Stimulated activated naive B cell treated with anti-CD40 and anti-IgM and Interleukin-4, amounts not matched to agents 10 μg/mL and 1 μg/mL and 100 μg/mL, for 72 hours (primary cell): ENCODE measurements at regions not wholly inside any gene's neighbourhood (a gene's known extent, or its start where the extent isn't known, plus 50 kb on each side); places are given as distances from the start of the nearest gene placed in this dataset.

Experiments
- ATAC-seq, 2 donors: fragments of 150-1000 bp; cut with Tn5 transposase; replicated peaks; 2 replicates each; pipeline ENCODE4 v1.10.0; 2021; ENCODE audit warnings: moderate library complexity in 1 of 2
- DNase-seq: peaks from one replicate; pipeline ENCODE4 v3.0.0; 2021
- H3K27ac Mint-ChIP-seq: one replicate; pipeline ENCODE4 v1.8.0; 2022; ENCODE audit warnings: mild to moderate bottlenecking, mixed read lengths
- H3K27me3 Mint-ChIP-seq, 2 donors: one replicate each; pipeline ENCODE4 v1.8.0; 2022; ENCODE audit warnings: mixed read lengths in 2 of 2
- H3K36me3 Mint-ChIP-seq, 2 donors: one replicate each; pipeline ENCODE4 v1.8.0; 2022; ENCODE audit warnings: mixed read lengths in 2 of 2, mild to moderate bottlenecking in 1 of 2
- H3K4me1 Mint-ChIP-seq, 2 donors: one replicate each; pipeline ENCODE4 v1.8.0; 2022; ENCODE audit warnings: mixed read lengths in 2 of 2, mild to moderate bottlenecking in 1 of 2
- H3K4me3 Mint-ChIP-seq, 2 donors: one replicate each; pipeline ENCODE4 v1.8.0; 2022; ENCODE audit warnings: mild to moderate bottlenecking in 2 of 2, mixed read lengths in 2 of 2, moderate library complexity in 1 of 2
- H3K9me3 Mint-ChIP-seq, 2 donors: one replicate each; pipeline ENCODE4 v1.8.0; 2022; ENCODE audit warnings: mixed read lengths in 2 of 2, mild to moderate bottlenecking in 1 of 2

DNA sequence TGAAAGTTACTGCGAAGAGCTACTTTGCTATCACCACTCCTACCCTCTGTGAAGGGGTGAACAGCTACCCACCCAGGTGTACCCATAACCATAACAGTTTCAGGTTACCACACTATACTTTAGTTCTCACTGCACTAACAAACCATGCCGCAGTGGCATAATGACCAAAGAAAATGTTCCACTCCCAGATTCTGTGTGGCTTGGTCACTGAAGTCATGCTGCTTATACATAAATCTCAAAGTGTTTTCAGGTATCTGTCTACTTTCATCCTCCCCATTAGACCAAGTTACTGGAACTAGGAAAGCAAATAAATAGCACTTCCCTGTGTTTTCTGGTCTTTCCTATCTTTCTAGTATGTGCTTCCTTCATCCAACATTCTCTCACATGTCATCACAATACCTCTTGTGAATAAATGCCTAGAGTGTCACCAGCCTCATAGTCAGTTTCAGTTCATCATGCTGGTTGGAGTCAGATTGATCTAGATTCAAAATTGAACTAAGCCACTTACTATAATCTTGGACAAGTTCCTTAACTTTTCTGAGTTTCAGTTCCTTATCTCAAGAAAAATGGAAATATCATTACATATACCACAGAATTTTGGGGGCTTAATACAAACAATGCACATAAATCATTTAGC, 293.6 kb downstream of the FSIP2 start:
- Mint-ChIP-seq H3K36me3 (peaks cover 0 to 2% of the 10 kb centered on the region in 2 donors), H3K27me3 (no peaks in the 10 kb centered on the region), H3K9me3 (no peaks in the 10 kb centered on the region), H3K4me3 (no peak overlapping the region), H3K27ac (no peak overlapping the region), H3K4me1 (peaks cover 8 to 9% of the 10 kb centered on the region in 2 donors)
- no peak for DNase-seq
- ATAC-seq, result no peak

GRCh38 chr2:186032930-186033329, 294.3 kb downstream of the FSIP2 start:
- ATAC-seq (no peak), DNase-seq (no peak)
- Mint-ChIP-seq H3K4me3 (no peak overlapping the region), H3K4me1 (peaks cover 5% of the 10 kb centered on the region in 2 donors), H3K27ac (no peak overlapping the region), H3K27me3 (no peaks in the 10 kb centered on the region), H3K9me3 (no peaks in the 10 kb centered on the region), H3K36me3 (peaks cover 0 to 2% of the 10 kb centered on the region in 2 donors)

GRCh38 chr2:186033541-186033940, 294.9 kb downstream of the FSIP2 start:
- Mint-ChIP-seq H3K27me3 (no peaks in the 10 kb centered on the region), H3K27ac (no peak overlapping the region)

DNA sequence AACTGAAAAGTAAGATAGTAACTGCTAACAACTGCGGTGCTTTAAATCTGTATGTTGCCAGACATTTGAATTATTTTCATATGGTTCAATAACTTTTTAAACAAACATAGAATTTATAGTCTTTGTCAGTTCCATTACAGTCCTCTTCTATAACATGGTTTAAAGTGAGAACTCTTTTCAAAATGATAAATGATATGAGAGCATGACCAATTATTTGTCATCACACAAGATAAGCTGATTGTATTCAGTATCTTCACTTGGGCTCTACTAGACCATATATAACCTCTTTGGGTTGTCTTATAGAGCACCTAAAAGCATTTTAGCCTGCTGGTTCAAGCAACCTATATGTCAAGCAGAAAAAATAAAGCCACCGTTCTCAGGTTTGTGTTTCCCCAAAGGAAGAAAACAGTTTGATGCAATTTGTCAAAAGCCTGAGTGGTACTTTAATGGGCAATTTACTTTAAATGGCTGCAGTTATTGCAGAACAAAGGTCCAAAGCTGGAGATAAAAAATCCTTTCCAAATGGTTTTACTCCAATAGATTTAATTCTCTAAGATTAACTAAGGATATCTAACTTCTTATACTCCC, 298.4 kb downstream of the FSIP2 start:
- Mint-ChIP-seq H3K27me3 (no peaks in the 10 kb centered on the region), H3K4me3 (no peak overlapping the region), H3K36me3 (peaks cover 0 to 1% of the 10 kb centered on the region in 2 donors), H3K27ac (no peak overlapping the region), H3K4me1 (peaks cover 0 to 1% of the 10 kb centered on the region in 2 donors), H3K9me3 (no peaks in the 10 kb centered on the region)
- DNase-seq, result no peak
- ATAC-seq, result no peak

More at GRCh38 chr2:186033541-186033940, 294.9 kb downstream of the FSIP2 start:
- ATAC-seq, result no peak
- no peak overlapping the region for H3K4me3 Mint-ChIP-seq
- peaks cover 0 to 4% of the 10 kb centered on the region in 2 donors for H3K36me3 Mint-ChIP-seq
- no peaks in the 10 kb centered on the region for H3K9me3 Mint-ChIP-seq
- H3K4me1 Mint-ChIP-seq, result peaks cover 0 to 1% of the 10 kb centered on the region in 2 donors
- no peak for DNase-seq

DNA sequence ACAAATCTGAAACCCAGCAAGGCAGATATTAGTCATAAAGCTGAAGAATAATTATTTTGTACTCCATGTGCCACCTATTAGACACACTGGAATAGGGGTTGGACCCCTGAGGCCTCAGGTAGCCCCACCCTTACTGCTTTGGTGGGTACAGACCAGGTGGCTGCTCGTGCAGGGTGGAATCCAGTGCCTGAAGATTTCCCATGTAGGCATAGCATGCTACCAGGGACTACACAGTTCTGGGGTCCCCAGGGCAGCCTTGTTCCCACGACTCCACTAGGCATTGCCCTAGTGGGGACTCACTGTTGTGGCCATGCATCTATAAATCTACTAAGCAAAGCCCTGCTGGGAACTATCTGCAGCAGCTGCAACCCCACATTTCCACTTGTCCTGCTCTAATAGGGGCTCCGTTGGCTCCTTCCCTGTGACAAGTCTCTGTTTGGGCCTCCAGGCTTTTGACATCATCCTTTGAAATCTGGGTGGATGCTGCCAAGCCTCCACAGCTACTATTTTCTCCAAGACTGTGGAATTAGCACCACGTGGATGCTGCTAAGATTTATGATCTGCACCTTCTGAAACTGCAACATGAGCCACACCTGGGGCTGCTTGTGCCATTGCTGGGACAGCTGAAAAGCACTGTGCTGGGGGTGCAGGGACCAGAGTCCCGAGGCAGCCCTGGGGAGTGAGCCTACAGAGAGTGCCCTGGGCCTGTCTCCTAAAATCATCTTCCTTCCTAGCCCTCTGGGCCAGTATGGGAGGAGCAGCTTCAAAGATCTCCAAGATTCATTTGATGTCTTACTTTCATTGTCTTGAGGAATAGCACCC, 303.8 kb downstream of the FSIP2 start:
- Mint-ChIP-seq H3K4me3 (no peak overlapping the region), H3K27me3 (no peaks in the 10 kb centered on the region), H3K36me3 (peaks cover 0 to 1% of the 10 kb centered on the region in 2 donors), H3K4me1 (no peaks in the 10 kb centered on the region), H3K9me3 (no peaks in the 10 kb centered on the region), H3K27ac (no peak overlapping the region)
- DNase-seq, result no peak
- ATAC-seq, result no peak

DNA sequence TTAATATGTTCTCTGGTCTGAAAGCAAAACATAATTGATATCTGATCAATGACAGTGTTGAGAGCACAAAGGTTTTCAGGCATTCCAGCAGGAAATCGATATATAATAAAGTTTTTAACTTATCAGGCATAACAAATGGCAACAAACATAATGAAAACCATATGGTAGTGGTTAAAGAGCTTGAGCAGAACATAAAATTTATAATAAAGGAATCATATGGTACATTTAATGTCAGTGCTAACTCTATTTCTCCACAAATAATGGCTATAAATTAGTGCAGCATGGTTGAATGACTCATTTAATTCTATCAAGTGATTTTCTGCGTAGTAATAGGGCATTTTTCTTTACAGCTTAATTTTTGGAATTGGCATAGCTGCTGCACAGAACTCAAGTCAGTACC, 306.2 kb downstream of the FSIP2 start:
- H3K4me1 Mint-ChIP-seq, result no peaks in the 10 kb centered on the region
- H3K36me3 Mint-ChIP-seq, result no peaks in the 10 kb centered on the region
- no peaks in the 10 kb centered on the region for H3K9me3 Mint-ChIP-seq
- no peak overlapping the region for H3K4me3 Mint-ChIP-seq
- no peak overlapping the region for H3K27ac Mint-ChIP-seq
- DNase-seq (no peak), ATAC-seq (no peak)
- no peaks in the 10 kb centered on the region for H3K27me3 Mint-ChIP-seq

- Mint-ChIP-seq H3K27ac (no peak overlapping the region), H3K4me3 (no peak overlapping the region), H3K27me3 (no peaks in the 10 kb centered on the region), H3K36me3 (peaks cover 0 to 3% of the 10 kb centered on the region in 2 donors), H3K4me1 (no peaks in the 10 kb centered on the region), H3K9me3 (no peaks in the 10 kb centered on the region)
- DNase-seq (no peak), ATAC-seq (no peak)
Measured at GRCh38 chr2:186052930-186053329, 314.3 kb downstream of the FSIP2 start.

DNA sequence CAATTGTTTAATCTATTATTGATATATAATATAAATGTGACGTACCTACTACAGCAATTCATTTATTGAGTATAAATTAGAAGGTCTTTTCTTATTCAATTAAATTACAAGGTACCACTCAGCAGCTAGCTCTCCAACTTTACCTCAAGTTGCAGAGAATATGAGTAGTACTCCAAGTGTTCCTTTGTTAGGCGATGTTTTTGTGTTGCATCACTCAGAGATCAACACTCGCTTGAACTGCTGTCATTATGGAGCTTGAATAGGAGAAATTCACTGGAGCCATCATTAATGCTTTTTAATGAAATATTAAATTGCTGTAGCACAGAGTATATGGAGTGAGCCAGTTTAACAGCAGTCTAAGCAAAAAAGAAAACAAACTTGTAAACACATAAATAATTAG, 320.0 kb downstream of the FSIP2 start:
- H3K4me3 Mint-ChIP-seq, result no peak overlapping the region
- H3K27ac Mint-ChIP-seq, result no peak overlapping the region
- peaks cover 3 to 9% of the 10 kb centered on the region in 2 donors for H3K36me3 Mint-ChIP-seq
- DNase-seq (no peak), ATAC-seq (no peak)
- H3K9me3 Mint-ChIP-seq, result no peaks in the 10 kb centered on the region
- no peaks in the 10 kb centered on the region for H3K27me3 Mint-ChIP-seq
- H3K4me1 Mint-ChIP-seq, result no peaks in the 10 kb centered on the region

DNA sequence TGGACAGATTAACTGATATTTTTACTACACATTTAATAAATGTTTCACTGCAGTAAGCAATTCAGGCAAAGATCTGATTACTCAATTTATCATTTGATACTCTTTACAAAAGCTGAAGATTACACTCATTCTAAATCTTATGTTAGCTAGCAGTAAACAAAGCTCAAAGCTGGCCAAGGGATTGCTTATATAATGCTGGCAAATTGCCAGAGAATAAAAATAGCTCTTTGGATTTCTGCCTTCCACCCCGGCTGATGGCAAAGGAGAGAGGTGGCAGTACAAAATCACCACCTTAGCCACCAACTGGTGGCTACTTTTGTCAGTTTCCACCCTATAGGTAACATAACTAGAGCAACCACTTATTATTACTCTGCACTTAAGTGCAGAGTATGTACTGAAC, 320.5 kb downstream of the FSIP2 start:
- H3K27ac Mint-ChIP-seq, result no peak overlapping the region
- H3K4me1 Mint-ChIP-seq, result no peaks in the 10 kb centered on the region
- no peak overlapping the region for H3K4me3 Mint-ChIP-seq
- no peak for ATAC-seq
- H3K27me3 Mint-ChIP-seq, result no peaks in the 10 kb centered on the region
- peaks cover 6% of the 10 kb centered on the region in 2 donors for H3K36me3 Mint-ChIP-seq
- no peak for DNase-seq
- H3K9me3 Mint-ChIP-seq, result peaks cover 0 to 1% of the 10 kb centered on the region in 2 donors

DNA sequence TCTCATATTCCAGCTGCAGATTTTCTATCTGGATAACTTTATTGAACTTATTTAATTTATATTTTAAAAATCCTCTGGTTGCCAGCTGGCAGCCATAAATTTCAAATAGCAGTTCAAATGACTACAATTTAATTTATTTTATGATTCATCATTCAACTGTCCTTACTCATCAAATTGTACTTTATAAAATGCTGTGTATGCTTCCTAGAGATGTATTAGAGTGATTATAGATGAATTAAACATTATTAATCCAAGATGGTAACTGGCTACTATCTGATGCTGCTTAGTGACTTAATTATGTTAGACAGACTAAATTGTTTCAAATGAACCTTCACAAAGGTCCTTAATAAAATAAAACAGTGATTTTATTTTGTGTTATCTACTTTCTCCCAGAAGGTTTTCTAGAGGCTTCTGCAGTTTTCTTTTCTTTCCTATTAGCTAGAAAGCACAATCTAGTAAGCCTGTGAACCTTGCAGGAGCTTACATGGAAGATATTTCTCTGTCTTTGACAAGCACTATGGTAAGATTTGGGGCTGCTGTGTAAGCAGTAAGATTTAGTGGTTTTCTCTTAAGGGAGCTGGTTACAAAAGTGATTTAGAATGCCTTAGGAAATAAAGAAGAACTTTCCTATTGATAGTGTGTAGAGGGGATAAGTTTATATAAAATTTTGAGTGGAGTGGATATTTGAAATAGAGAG, 322.3 kb downstream of the FSIP2 start:
- H3K27me3 Mint-ChIP-seq, result no peaks in the 10 kb centered on the region
- peaks cover 8 to 10% of the 10 kb centered on the region in 2 donors for H3K9me3 Mint-ChIP-seq
- ATAC-seq, result no peak
- no peak overlapping the region for H3K4me3 Mint-ChIP-seq
- H3K36me3 Mint-ChIP-seq, result peaks cover 15% of the 10 kb centered on the region in 2 donors
- peaks cover 0 to 5% of the 10 kb centered on the region in 2 donors for H3K4me1 Mint-ChIP-seq
- H3K27ac Mint-ChIP-seq, result no peak overlapping the region
- DNase-seq, result no peak

GRCh38 chr2:186064507-186064906, 325.9 kb downstream of the FSIP2 start:
- Mint-ChIP-seq H3K27me3 (no peaks in the 10 kb centered on the region), H3K4me3 (no peak overlapping the region), H3K9me3 (peaks cover 8 to 10% of the 10 kb centered on the region in 2 donors), H3K4me1 (peaks cover 0 to 5% of the 10 kb centered on the region in 2 donors), H3K36me3 (peaks cover 17 to 18% of the 10 kb centered on the region in 2 donors), H3K27ac (no peak overlapping the region)
- no peak for DNase-seq
- ATAC-seq, result peak; percentile 51 to 52

GRCh38 chr2:186065491-186065890, 326.9 kb downstream of the FSIP2 start:
- H3K4me1 Mint-ChIP-seq, result peaks cover 0 to 5% of the 10 kb centered on the region in 2 donors
- no peaks in the 10 kb centered on the region for H3K27me3 Mint-ChIP-seq
- H3K4me3 Mint-ChIP-seq, result no peak overlapping the region
- no peak overlapping the region for H3K27ac Mint-ChIP-seq
- H3K36me3 Mint-ChIP-seq, result peaks cover 17 to 20% of the 10 kb centered on the region in 2 donors
- H3K9me3 Mint-ChIP-seq, result peaks cover 8 to 10% of the 10 kb centered on the region in 2 donors
- no peak for DNase-seq
- ATAC-seq, result no peak

GRCh38 chr2:186068139-186068801, 329.7 kb downstream of the FSIP2 start:
- DNase-seq (no peak), ATAC-seq (no peak)
- Mint-ChIP-seq H3K9me3 (peaks cover 8 to 10% of the 10 kb centered on the region in 2 donors), H3K36me3 (peaks cover 14 to 18% of the 10 kb centered on the region in 2 donors), H3K4me3 (no peak overlapping the region), H3K27ac (no peak overlapping the region), H3K27me3 (no peaks in the 10 kb centered on the region), H3K4me1 (peaks cover 0 to 5% of the 10 kb centered on the region in 2 donors)

GRCh38 chr2:186069676-186070075, 331.1 kb downstream of the FSIP2 start:
- Mint-ChIP-seq H3K9me3 (peaks cover 8 to 11% of the 10 kb centered on the region in 2 donors), H3K4me3 (no peak overlapping the region), H3K4me1 (peaks cover 0 to 5% of the 10 kb centered on the region in 2 donors), H3K27me3 (no peaks in the 10 kb centered on the region), H3K36me3 (peaks cover 19 to 27% of the 10 kb centered on the region in 2 donors), H3K27ac (no peak overlapping the region)
- DNase-seq, result no peak
- ATAC-seq, result no peak
